ENCODE measurements at regions not wholly inside any gene's neighbourhood (a gene's known extent, or its start where the extent isn't known, plus 50 kb on each side); places are given as distances from the start of the nearest gene placed in this dataset.
"Not testable (repeated sequence)": the region's sequence is repeated elsewhere in the genome, so short reads cannot be mapped to it uniquely, and the experiment has no call there.

- DNase-seq, result no peak
Observed at GRCh38 chr2:153299809-153300208, 178.8 kb downstream of the RPRM start.

GRCh38 chr2:153299217-153299616, 179.3 kb downstream of the RPRM start:
- no peak for DNase-seq

- no peak for DNase-seq
Observed at GRCh38 chr2:153294199-153294786, 184.3 kb downstream of the RPRM start.

- DNase-seq, result no peak
Observed at GRCh38 chr2:153291718-153292117, 186.8 kb downstream of the RPRM start.

GRCh38 chr2:153287109-153287801, 191.3 kb downstream of the RPRM start:
- no peak for DNase-seq

GRCh38 chr2:153268941-153269461, 209.6 kb downstream of the RPRM start:
- no peak for DNase-seq

GRCh38 chr2:153256876-153257275, 221.7 kb downstream of the RPRM start:
- not testable (repeated sequence) for DNase-seq

GRCh38 chr2:153246636-153247035, 231.9 kb downstream of the RPRM start:
- DNase-seq, result not testable (repeated sequence)

GRCh38 chr2:153235516-153235915, 243.0 kb downstream of the RPRM start:
- no peak for DNase-seq

- no peak for DNase-seq
Observed at GRCh38 chr2:153232464-153232863, 246.1 kb downstream of the RPRM start.

- DNase-seq, result no peak
Observed at GRCh38 chr2:153230977-153231376, 247.6 kb downstream of the RPRM start.

GRCh38 chr2:153228904-153229303, 249.7 kb downstream of the RPRM start:
- DNase-seq, result no peak

GRCh38 chr2:153227981-153228380, 250.6 kb downstream of the RPRM start:
- no peak for DNase-seq

GRCh38 chr2:153222231-153223165, 256.1 kb downstream of the RPRM start:
- no peak for DNase-seq

GRCh38 chr2:153221506-153221905, 257.1 kb downstream of the RPRM start:
- DNase-seq, result no peak

GRCh38 chr2:153221087-153221486, 257.5 kb downstream of the RPRM start:
- no peak for DNase-seq

- DNase-seq, result no peak
Observed at GRCh38 chr2:153218851-153219250, 259.7 kb downstream of the RPRM start.

GRCh38 chr2:153214337-153214736, 264.2 kb downstream of the RPRM start:
- no peak for DNase-seq

GRCh38 chr2:153213022-153213421, 265.5 kb downstream of the RPRM start:
- DNase-seq, result no peak

- no peak for DNase-seq
Observed at GRCh38 chr2:153197402-153198386, 280.9 kb downstream of the RPRM start.

GRCh38 chr2:153196378-153197058, 282.0 kb downstream of the RPRM start:
- DNase-seq, result no peak

- DNase-seq, result no peak
Observed at GRCh38 chr2:153195342-153195741, 283.2 kb downstream of the RPRM start.

Data from T1000 (cell line).